GM20000 (cell line): ENCODE measurements at regions not wholly inside any gene's neighbourhood (a gene's known extent, or its start where the extent isn't known, plus 50 kb on each side); places are given as distances from the start of the nearest gene placed in this dataset.

Source experiments
- DNase-seq: peaks from one replicate; pipeline ENCODE4 v3.0.0; 2012; ENCODE audit warnings: low spot score
- CTCF ChIP-seq: IDR thresholded peaks from 2 replicates; pipeline ENCODE4 v1.5.1; 2012; ENCODE audit warnings: mild to moderate bottlenecking, control low read depth; ENCODE audit errors: extremely low read depth, missing control alignments

- TF ChIP-seq CTCF, result no peak
- no peak for DNase-seq
Observed at GRCh38 chrX:43106009-43106408, 328.0 kb upstream of the PPP1R2C start.

GRCh38 chrX:43108828-43109227 is 330.9 kb upstream of the PPP1R2C start:
- TF ChIP-seq CTCF, result no peak
- DNase-seq, result no peak

GRCh38 chrX:43121637-43122036 is 343.7 kb upstream of the PPP1R2C start:
- no peak for DNase-seq

GRCh38 chrX:43139645-43140044 is 361.7 kb upstream of the PPP1R2C start:
- TF ChIP-seq CTCF, result no peak

More at GRCh38 chrX:43121637-43122036, 343.7 kb upstream of the PPP1R2C start:
- TF ChIP-seq CTCF, result no peak

GRCh38 chrX:43140582-43140981 is 362.6 kb upstream of the PPP1R2C start:
- DNase-seq, result no peak
- TF ChIP-seq CTCF, result no peak

More at GRCh38 chrX:43139645-43140044, 361.7 kb upstream of the PPP1R2C start:
- DNase-seq, result no peak

- TF ChIP-seq CTCF, result no peak
- DNase-seq, result no peak
Observed at GRCh38 chrX:43141885-43142284, 363.9 kb upstream of the PPP1R2C start.

- no peak for TF ChIP-seq CTCF
- DNase-seq, result no peak
Observed at GRCh38 chrX:43148305-43148704, 370.3 kb upstream of the PPP1R2C start.
